NCI-H2107 (cell line): ENCODE measurements at regions not wholly inside any gene's neighbourhood (a gene's known extent, or its start where the extent isn't known, plus 50 kb on each side); places are given as distances from the start of the nearest gene placed in this dataset.

Source experiments
- DNase-seq: peaks from one replicate; lab custom pipeline; 2025; lab: John Stamatoyannopoulos, UW

- DNase-seq = no peak
Measured at GRCh38 chr9:21564175-21564574, 82.1 kb upstream of the IFNE start.

- no peak for DNase-seq
Measured at GRCh38 chr9:21565155-21565554, 83.0 kb upstream of the IFNE start.

- no peak for DNase-seq
Measured at GRCh38 chr9:21567926-21568325, 85.8 kb upstream of the IFNE start.

- DNase-seq = no peak
Measured at GRCh38 chr9:21568484-21568883, 86.4 kb upstream of the IFNE start.

GRCh38 chr9:21569721-21570120, 87.6 kb upstream of the IFNE start:
- DNase-seq = no peak

- DNase-seq = no peak
Measured at GRCh38 chr9:21570643-21571275, 88.6 kb upstream of the IFNE start.

- DNase-seq = no peak
Measured at GRCh38 chr9:21574261-21574660, 92.1 kb upstream of the IFNE start.

GRCh38 chr9:21576331-21577189, 94.4 kb upstream of the IFNE start:
- no peak for DNase-seq

GRCh38 chr9:21579247-21579671, 97.1 kb upstream of the IFNE start:
- no peak for DNase-seq

- DNase-seq = no peak
Measured at GRCh38 chr9:21579743-21580142, 97.6 kb upstream of the IFNE start.

GRCh38 chr9:21580636-21581378, 98.7 kb upstream of the IFNE start:
- DNase-seq = no peak

GRCh38 chr9:21583628-21584377, 101.7 kb upstream of the IFNE start:
- DNase-seq = no peak

- DNase-seq = no peak
Measured at GRCh38 chr9:21584890-21585289, 102.8 kb upstream of the IFNE start.

- no peak for DNase-seq
Measured at GRCh38 chr9:21585756-21586752, 103.9 kb upstream of the IFNE start.

GRCh38 chr9:21589344-21590056, 107.4 kb upstream of the IFNE start:
- no peak for DNase-seq

GRCh38 chr9:21590058-21590996, 108.2 kb upstream of the IFNE start:
- DNase-seq = no peak

- DNase-seq = no peak
Measured at GRCh38 chr9:21591221-21592062, 109.3 kb upstream of the IFNE start.

GRCh38 chr9:21592063-21592338, 109.9 kb upstream of the IFNE start:
- no peak for DNase-seq
